ENCODE measurements at regions not wholly inside any gene's neighbourhood (a gene's known extent, or its start where the extent isn't known, plus 50 kb on each side); places are given as distances from the start of the nearest gene placed in this dataset.

GRCh38 chr1:30184393-30185141 lies 538.8 kb downstream of the MATN1 start:
- no peak for TF ChIP-seq CTCF (IDR thresholded peaks at IDR 0.05; ENCODE audit: insufficient read depth, low read depth, low read length, missing control alignments)
- no peak for DNase-seq (ENCODE audit: low read depth)
- no peak overlapping the region for H3K4me3 ChIP-seq (ENCODE audit: low read length)

GRCh38 chr1:30183895-30184294 lies 539.5 kb downstream of the MATN1 start:
- no peak for DNase-seq (ENCODE audit: low read depth)
- no peak overlapping the region for H3K4me3 ChIP-seq (ENCODE audit: low read length)
- TF ChIP-seq CTCF (IDR thresholded peaks at IDR 0.05; ENCODE audit: insufficient read depth, low read depth, low read length, missing control alignments) = no peak

GRCh38 chr1:30183006-30183405 lies 540.4 kb downstream of the MATN1 start:
- TF ChIP-seq CTCF (IDR thresholded peaks at IDR 0.05; ENCODE audit: insufficient read depth, low read depth, low read length, missing control alignments) = no peak
- no peak for DNase-seq (ENCODE audit: low read depth)

GRCh38 chr1:30179942-30180543 lies 543.3 kb downstream of the MATN1 start:
- DNase-seq (ENCODE audit: low read depth) = no peak
- TF ChIP-seq CTCF (IDR thresholded peaks at IDR 0.05; ENCODE audit: insufficient read depth, low read depth, low read length, missing control alignments) = no peak
- H3K4me3 ChIP-seq (ENCODE audit: low read length) = no peak overlapping the region

More at GRCh38 chr1:30183006-30183405, 540.4 kb downstream of the MATN1 start:
- no peak overlapping the region for H3K4me3 ChIP-seq (ENCODE audit: low read length)

GRCh38 chr1:30176477-30176876 lies 546.9 kb downstream of the MATN1 start:
- TF ChIP-seq CTCF (IDR thresholded peaks at IDR 0.05; ENCODE audit: insufficient read depth, low read depth, low read length, missing control alignments) = no peak
- no peak for DNase-seq (ENCODE audit: low read depth)
- no peak overlapping the region for H3K4me3 ChIP-seq (ENCODE audit: low read length)

GRCh38 chr1:30174499-30174898 lies 548.9 kb downstream of the MATN1 start:
- DNase-seq (ENCODE audit: low read depth) = no peak
- H3K4me3 ChIP-seq (ENCODE audit: low read length) = no peak overlapping the region
- no peak for TF ChIP-seq CTCF (IDR thresholded peaks at IDR 0.05; ENCODE audit: insufficient read depth, low read depth, low read length, missing control alignments)

All from epithelial cell of esophagus (primary cell).